H1 (cell line): ENCODE measurements at regions not wholly inside any gene's neighbourhood (a gene's known extent, or its start where the extent isn't known, plus 50 kb on each side); places are given as distances from the start of the nearest gene placed in this dataset.

Experiments
- CTCF ChIA-PET: fragments of 300-600 bp; sonication (Branson Sonifier 250); formaldehyde crosslinking; loops from one replicate; lab custom pipeline; 2021; ENCODE audit not compliant: partially characterized antibody; lab: Charles Lee
- POLR2A ChIA-PET: fragments of 300-600 bp; sonication (Branson Sonifier 250); formaldehyde crosslinking; loops from one replicate; lab custom pipeline; 2021; ENCODE audit warnings: inconsistent platforms; ENCODE audit not compliant: partially characterized antibody; lab: Charles Lee
- DNase-seq, 2 experiments: peaks; one replicate each; pipeline versions ENCODE4 v3.0.0 to v3.0.0-alpha.2; 2010 to 2022; ENCODE audit warnings: low spot score in 2 of 2, low read depth in 1 of 2, mixed read lengths in 1 of 2
- FAIRE-seq: peaks from 2 replicates; lab custom pipeline; 2011; peaks lifted over from hg19 to GRCh38; lab: Jason Lieb, UNC
- H2AFZ ChIP-seq: 2 replicates; pipeline ENCODE4 v1.8.1; 2012; ENCODE audit warnings: low read length, inconsistent platforms
- H2AK5ac ChIP-seq: 2 replicates; pipeline ENCODE4 v1.6.1; 2013; ENCODE audit warnings: low read depth, low read length
- H2BK120ac ChIP-seq: replicated peaks from 2 replicates; pipeline ENCODE3; 2013; ENCODE audit warnings: low read depth, low read length, inconsistent platforms
- H2BK12ac ChIP-seq: 2 replicates; pipeline ENCODE4 v1.6.1; 2013; ENCODE audit warnings: low read depth, low read length
- H2BK15ac ChIP-seq: 2 replicates; pipeline ENCODE4 v1.6.1; 2013; ENCODE audit warnings: low read length
- H2BK20ac ChIP-seq: 2 replicates; pipeline ENCODE4 v1.6.1; 2013; ENCODE audit warnings: low read length
- H2BK5ac ChIP-seq: 2 replicates; pipeline ENCODE4 v1.6.1; 2013; ENCODE audit warnings: low read depth, low read length
- H3K14ac ChIP-seq: 2 replicates; pipeline ENCODE4 v1.6.1; 2013; ENCODE audit warnings: inconsistent platforms; ENCODE audit not compliant: insufficient read length
- H3K18ac ChIP-seq: 2 replicates; pipeline ENCODE4 v1.6.1; 2013; ENCODE audit warnings: low read length; ENCODE audit errors: extremely low read depth
- H3K23ac ChIP-seq: 2 replicates; pipeline ENCODE4 v1.6.1; 2013; ENCODE audit warnings: inconsistent platforms; ENCODE audit not compliant: insufficient read length
- H3K23me2 ChIP-seq: 2 replicates; pipeline ENCODE4 v1.6.1; 2013; ENCODE audit warnings: low read depth, low read length
- H3K27ac ChIP-seq: 2 replicates; pipeline ENCODE4 v1.6.1; 2011; ENCODE audit warnings: low read depth, low read length, inconsistent platforms
- H3K27me3 ChIP-seq, 4 experiments: replicated peaks in 1 of 4; 1 replicate in 1 of 4; 2 replicates in 3 of 4; pipeline versions ENCODE4 v1.6.1 to v1.8.1; 2011 to 2013; ENCODE audit warnings: low read length in 3 of 4, mild to moderate bottlenecking in 3 of 4, inconsistent platforms in 2 of 4, mixed read lengths in 2 of 4, moderate library complexity in 1 of 4; ENCODE audit not compliant: control insufficient read depth in 3 of 4, insufficient read depth in 3 of 4; ENCODE audit errors: extremely low read depth in 1 of 4
- H3K36me3 ChIP-seq, 4 experiments: 2 replicates each; pipeline versions ENCODE4 v1.6.1 to v1.8.1; 2011 to 2013; ENCODE audit warnings: mild to moderate bottlenecking in 4 of 4, low read length in 3 of 4, moderate library complexity in 2 of 4, control low read depth in 1 of 4, inconsistent platforms in 1 of 4; ENCODE audit not compliant: insufficient read depth in 4 of 4, control insufficient read depth in 2 of 4
- H3K4ac ChIP-seq: replicated peaks from 2 replicates; pipeline ENCODE3; 2013; ENCODE audit warnings: low read length, low read depth, mixed read lengths, inconsistent platforms; ENCODE audit not compliant: insufficient read length
- H3K4me1 ChIP-seq, 4 experiments: replicated peaks in 1 of 4; 1 replicate in 1 of 4; 2 replicates in 3 of 4; pipeline versions ENCODE4 v1.6.1 to v1.8.1; 2011 to 2013; ENCODE audit warnings: low read length in 3 of 4, inconsistent platforms in 2 of 4, mixed read lengths in 1 of 4; ENCODE audit not compliant: insufficient read depth in 4 of 4, control insufficient read depth in 3 of 4
- H3K4me2 ChIP-seq, 2 experiments: 2 replicates each; pipeline versions ENCODE4 v1.6.1 to v1.8.1; 2011 to 2013; ENCODE audit warnings: low read depth in 2 of 2, low read length in 2 of 2, control low read depth in 1 of 2, inconsistent platforms in 1 of 2, mild to moderate bottlenecking in 1 of 2; ENCODE audit not compliant: insufficient read depth in 1 of 2
- H3K4me3 ChIP-seq, 4 experiments: fragments of 200-600, 300-600 bp in 1 of 4; sonication (generic), shearing (Covaris generic), sonication (Bioruptor Twin) in 1 of 4; 2 replicates each; pipeline versions ENCODE4 v1.5.1 to v1.8.1; 2011 to 2016; ENCODE audit warnings: low read length in 4 of 4, low read depth in 3 of 4, control low read depth in 2 of 4, inconsistent platforms in 2 of 4, mild to moderate bottlenecking in 2 of 4, mixed read lengths in 1 of 4, moderate library complexity in 1 of 4; ENCODE audit not compliant: insufficient read depth in 2 of 4; ENCODE audit errors: extremely low read depth in 1 of 4
- H3K56ac ChIP-seq: replicated peaks from 2 replicates; pipeline ENCODE3; 2013; ENCODE audit warnings: low read depth, mild to moderate bottlenecking, mixed read lengths, low read length, inconsistent platforms; ENCODE audit not compliant: insufficient read length
- H3K79me1 ChIP-seq: 2 replicates; pipeline ENCODE4 v1.6.1; 2013; ENCODE audit warnings: low read depth, low read length, control low read depth
- H3K79me2 ChIP-seq, 2 experiments: 2 replicates each; pipeline versions ENCODE4 v1.6.1 to v1.8.1; 2012 to 2013; ENCODE audit warnings: low read length in 2 of 2, mild to moderate bottlenecking in 2 of 2, inconsistent platforms in 1 of 2; ENCODE audit not compliant: insufficient read depth in 2 of 2, control insufficient read depth in 1 of 2
- H3K9ac ChIP-seq, 4 experiments: replicated peaks in 1 of 4; 1 replicate in 1 of 4; 2 replicates in 3 of 4; pipeline versions ENCODE4 v1.6.1 to v1.8.1; 2011 to 2013; ENCODE audit warnings: low read depth in 3 of 4, low read length in 3 of 4, control low read depth in 2 of 4, mild to moderate bottlenecking in 2 of 4, moderate library complexity in 2 of 4, inconsistent platforms in 1 of 4; ENCODE audit errors: extremely low read depth in 1 of 4
- H3K9me3 ChIP-seq, 2 experiments: 2 replicates each; pipeline versions ENCODE4 v1.6.1 to v1.8.1; 2012 to 2013; ENCODE audit warnings: mild to moderate bottlenecking in 2 of 2, moderate library complexity in 2 of 2, control low read depth in 1 of 2, inconsistent platforms in 1 of 2, low read depth in 1 of 2, low read length in 1 of 2, mixed read lengths in 1 of 2; ENCODE audit not compliant: insufficient read depth in 2 of 2
- H4K20me1 ChIP-seq, 2 experiments: replicated peaks in 1 of 2; 2 replicates each; pipeline versions ENCODE3 to v1.8.1; 2011 to 2013; ENCODE audit warnings: inconsistent platforms in 2 of 2, low read length in 2 of 2, mild to moderate bottlenecking in 1 of 2; ENCODE audit not compliant: insufficient read depth in 2 of 2, control insufficient read depth in 1 of 2
- H4K5ac ChIP-seq: 2 replicates; pipeline ENCODE4 v1.6.1; 2013; ENCODE audit warnings: low read length, low read depth, mixed read lengths, inconsistent platforms; ENCODE audit not compliant: insufficient read length
- H4K8ac ChIP-seq: 2 replicates; pipeline ENCODE4 v1.8.0; 2013; ENCODE audit warnings: mild to moderate bottlenecking, moderate library complexity, low read length, inconsistent platforms; ENCODE audit not compliant: insufficient read depth; ENCODE audit errors: extremely low read depth
- H4K91ac ChIP-seq: replicated peaks from 2 replicates; pipeline ENCODE3; 2013; ENCODE audit warnings: low read length, mixed read lengths, inconsistent platforms; ENCODE audit not compliant: insufficient read length
- BRCA1 ChIP-seq: IDR thresholded peaks from 2 replicates; pipeline ENCODE4 v1.6.1; 2012; ENCODE audit warnings: low read depth, low read length, improper control_type of control experiment
- CHD1 ChIP-seq: IDR thresholded peaks from 2 replicates; pipeline ENCODE4 v1.6.1; 2012; ENCODE audit warnings: low read depth, low read length, improper control_type of control experiment
- CTBP2 ChIP-seq: IDR thresholded peaks from 2 replicates; pipeline ENCODE4 v1.7.0; 2011; ENCODE audit warnings: borderline replicate concordance, mild to moderate bottlenecking, moderate library complexity, mixed read lengths, low read length; ENCODE audit not compliant: insufficient read depth, insufficient read length
- EZH2 ChIP-seq: fragments of 200-600 bp; sonication (generic); IDR thresholded peaks from 2 replicates; pipeline ENCODE4 v1.7.1; 2012; ENCODE audit warnings: low read depth, mild to moderate bottlenecking, moderate library complexity, low read length, inconsistent platforms; ENCODE audit not compliant: severe bottlenecking
- JUN ChIP-seq: IDR thresholded peaks from 2 replicates; pipeline ENCODE4 v1.6.1; 2011; ENCODE audit warnings: low read depth, mild to moderate bottlenecking, improper control_type of control experiment, low read length
- POLR2A ChIP-seq, 2 experiments: IDR thresholded peaks; 1 replicate in 1 of 2; 2 replicates in 1 of 2; pipeline ENCODE4 v1.6.1; 2011; ENCODE audit warnings: low read depth in 2 of 2, low read length in 2 of 2, mild to moderate bottlenecking in 2 of 2; ENCODE audit errors: control extremely low read depth in 1 of 2
- POU5F1 ChIP-seq: IDR thresholded peaks from 2 replicates; pipeline ENCODE4 v1.6.1; 2011; ENCODE audit warnings: low read depth, mild to moderate bottlenecking, low read length, moderate library complexity
- SAP30 ChIP-seq: fragments of 300-600 bp; sonication (generic); IDR thresholded peaks from 2 replicates; pipeline ENCODE4 v1.7.1; 2012; ENCODE audit warnings: low read length, moderate library complexity, mild to moderate bottlenecking, inconsistent platforms; ENCODE audit not compliant: insufficient read depth, insufficient replicate concordance
- SIX5 ChIP-seq: IDR thresholded peaks from 2 replicates; pipeline ENCODE4 v1.6.1; 2011; ENCODE audit warnings: mild to moderate bottlenecking, low read depth, low read length
- SP2 ChIP-seq: IDR thresholded peaks from 2 replicates; pipeline ENCODE4 v1.6.1; 2012; ENCODE audit warnings: mild to moderate bottlenecking, low read length, inconsistent platforms
- SP4 ChIP-seq: IDR thresholded peaks from 2 replicates; pipeline ENCODE4 v1.6.1; 2012; ENCODE audit warnings: low read length, inconsistent platforms
- TEAD4 ChIP-seq: IDR thresholded peaks from 2 replicates; pipeline ENCODE4 v1.6.1; 2012; ENCODE audit warnings: low read depth, low read length, inconsistent platforms, mixed read lengths
- WGBS, 2 experiments: shearing (Covaris generic) in 1 of 2; methylation state at CpG; one replicate each; pipeline versions ENCODE4 v1.1.6 to v1.1.7; 2013 to 2015; ENCODE audit warnings: low lambda C conversion rate in 2 of 2, mixed read lengths in 2 of 2, inconsistent platforms in 1 of 2, low coverage in 1 of 2, missing lambda C conversion rate in 1 of 2; ENCODE audit not compliant: insufficient replicate concordance in 2 of 2, insufficient coverage in 1 of 2, insufficient read length in 1 of 2; ENCODE audit errors: extremely low coverage in 1 of 2, missing lambda C conversion rate in 1 of 2; 5-methylcytosine and 5-hydroxymethylcytosine counted together
- TF ChIP-seq, protein P1 (sequence below), 3 experiments: IDR thresholded peaks; 1 replicate in 2 of 3; 2 replicates in 1 of 3; pipeline versions ENCODE4 v1.5.1 to v1.6.1; 2011; ENCODE audit warnings: low read length in 3 of 3, mild to moderate bottlenecking in 3 of 3, inconsistent platforms in 2 of 3, low read depth in 1 of 3, moderate library complexity in 1 of 3; ENCODE audit not compliant: insufficient read depth in 1 of 3; ENCODE audit errors: control extremely low read depth in 1 of 3

DNA sequence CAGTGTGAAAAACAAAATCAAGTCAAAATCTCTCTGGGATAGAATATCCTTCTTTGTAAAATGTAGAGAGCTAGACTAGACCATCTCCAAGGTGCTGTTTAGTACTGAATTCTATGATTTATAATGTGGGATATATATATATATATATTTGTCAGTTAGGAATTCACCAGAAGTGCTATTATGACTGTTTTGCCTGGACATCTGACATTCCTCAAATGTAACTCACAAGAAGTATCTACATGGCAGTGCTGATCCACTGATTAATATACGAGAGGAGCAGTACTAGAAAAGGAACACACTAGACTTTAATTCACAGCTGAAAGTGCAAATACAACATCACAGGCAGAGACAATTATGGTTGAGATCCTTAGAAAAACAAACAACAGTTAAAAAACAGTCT, 208.9 kb downstream of the GBA3 start:
- H3K23ac ChIP-seq = no peak overlapping the region
- POLR2A ChIA-PET = no interaction called here
- no peaks in the 10 kb centered on the region for H3K23me2 ChIP-seq
- no peak overlapping the region for H2BK120ac ChIP-seq
- H4K20me1 ChIP-seq = no peaks in the 10 kb centered on the region
- no peak overlapping the region for H3K4ac ChIP-seq
- H3K14ac ChIP-seq = no peak overlapping the region
- H3K36me3 ChIP-seq = no peaks in the 10 kb centered on the region
- H3K18ac ChIP-seq = no peak overlapping the region
- DNase-seq = no peak
- H2AK5ac ChIP-seq = no peak overlapping the region
- H3K27me3 ChIP-seq = no peaks in the 10 kb centered on the region
- no peak overlapping the region for H3K56ac ChIP-seq
- H3K9me3 ChIP-seq = no peaks in the 10 kb centered on the region
- H3K9ac ChIP-seq = no peak overlapping the region
- no peak overlapping the region for H4K5ac ChIP-seq
- 92% methylated on average over 1 of the region's 1 CpG; no CpG with 5 or more reads in 1 of the 2 experiments for WGBS, 2 experiments
- no peak overlapping the region for H3K27ac ChIP-seq
- H2BK5ac ChIP-seq = no peak overlapping the region
- no peaks in the 10 kb centered on the region for H3K4me1 ChIP-seq
- H3K4me3 ChIP-seq = no peak overlapping the region
- no peak overlapping the region for H2BK12ac ChIP-seq
- no peak overlapping the region for H3K4me2 ChIP-seq
- FAIRE-seq = no peak
- H4K91ac ChIP-seq = no peak overlapping the region
- H2AFZ ChIP-seq = no peak overlapping the region
- no peaks in the 10 kb centered on the region for H3K79me1 ChIP-seq
- no peak overlapping the region for H4K8ac ChIP-seq
- H2BK20ac ChIP-seq = no peak overlapping the region
- CTCF ChIA-PET = interaction anchor here (1.3 to 1.9 kb wide), 2 partner anchors 44 to 68 kb away, joined by 3 to 4 read pairs; no protein-coding TSS in a partner anchor
- no peak overlapping the region for H2BK15ac ChIP-seq
- H3K79me2 ChIP-seq = no peaks in the 10 kb centered on the region
- TF ChIP-seq POLR2A (IDR thresholded peaks at IDR 0.05; ENCODE audit: control extremely low read depth in 1 of 2, low read depth in 2 of 2, low read length in 2 of 2) = no peak
- TF ChIP-seq SP4 = no peak
- no peak for TF ChIP-seq TEAD4
- TF ChIP-seq JUN = no peak
- TF ChIP-seq CHD1 = no peak
- TF ChIP-seq POU5F1 = no peak
- no peak for TF ChIP-seq SAP30
- TF ChIP-seq, protein P1, sequence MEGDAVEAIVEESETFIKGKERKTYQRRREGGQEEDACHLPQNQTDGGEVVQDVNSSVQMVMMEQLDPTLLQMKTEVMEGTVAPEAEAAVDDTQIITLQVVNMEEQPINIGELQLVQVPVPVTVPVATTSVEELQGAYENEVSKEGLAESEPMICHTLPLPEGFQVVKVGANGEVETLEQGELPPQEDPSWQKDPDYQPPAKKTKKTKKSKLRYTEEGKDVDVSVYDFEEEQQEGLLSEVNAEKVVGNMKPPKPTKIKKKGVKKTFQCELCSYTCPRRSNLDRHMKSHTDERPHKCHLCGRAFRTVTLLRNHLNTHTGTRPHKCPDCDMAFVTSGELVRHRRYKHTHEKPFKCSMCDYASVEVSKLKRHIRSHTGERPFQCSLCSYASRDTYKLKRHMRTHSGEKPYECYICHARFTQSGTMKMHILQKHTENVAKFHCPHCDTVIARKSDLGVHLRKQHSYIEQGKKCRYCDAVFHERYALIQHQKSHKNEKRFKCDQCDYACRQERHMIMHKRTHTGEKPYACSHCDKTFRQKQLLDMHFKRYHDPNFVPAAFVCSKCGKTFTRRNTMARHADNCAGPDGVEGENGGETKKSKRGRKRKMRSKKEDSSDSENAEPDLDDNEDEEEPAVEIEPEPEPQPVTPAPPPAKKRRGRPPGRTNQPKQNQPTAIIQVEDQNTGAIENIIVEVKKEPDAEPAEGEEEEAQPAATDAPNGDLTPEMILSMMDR (IDR thresholded peaks at IDR 0.05; ENCODE audit: control extremely low read depth in 1 of 3, insufficient read depth in 1 of 3, low read depth in 1 of 3, low read length in 3 of 3) = no peak
- TF ChIP-seq EZH2 = no peak
- no peak for TF ChIP-seq SIX5
- no peak for TF ChIP-seq CTBP2
- TF ChIP-seq SP2 = no peak
- TF ChIP-seq BRCA1 = no peak
